Rectal smooth muscle tissue (tissue), 1 donor: ENCODE measurements at regions not wholly inside any gene's neighbourhood (a gene's known extent, or its start where the extent isn't known, plus 50 kb on each side); places are given as distances from the start of the nearest gene placed in this dataset.

ENCODE experiments used
- H3K27ac ChIP-seq: one replicate; pipeline ENCODE4 v1.7.0; 2013; ENCODE audit warnings: low read depth, low read length, inconsistent platforms
- H3K27me3 ChIP-seq: one replicate; pipeline ENCODE4 v1.7.0; 2013; ENCODE audit warnings: low read length; ENCODE audit not compliant: control insufficient read depth, insufficient read depth
- H3K36me3 ChIP-seq: one replicate; pipeline ENCODE4 v1.7.0; 2013; ENCODE audit warnings: low read length; ENCODE audit not compliant: control insufficient read depth, insufficient read depth
- H3K4me1 ChIP-seq: one replicate; pipeline ENCODE4 v1.7.0; 2013; ENCODE audit warnings: low read length; ENCODE audit not compliant: control insufficient read depth, insufficient read depth
- H3K4me3 ChIP-seq: one replicate; pipeline ENCODE4 v1.7.0; 2013; ENCODE audit warnings: low read length
- H3K9ac ChIP-seq: one replicate; pipeline ENCODE4 v1.7.0; 2013; ENCODE audit warnings: low read length

DNA sequence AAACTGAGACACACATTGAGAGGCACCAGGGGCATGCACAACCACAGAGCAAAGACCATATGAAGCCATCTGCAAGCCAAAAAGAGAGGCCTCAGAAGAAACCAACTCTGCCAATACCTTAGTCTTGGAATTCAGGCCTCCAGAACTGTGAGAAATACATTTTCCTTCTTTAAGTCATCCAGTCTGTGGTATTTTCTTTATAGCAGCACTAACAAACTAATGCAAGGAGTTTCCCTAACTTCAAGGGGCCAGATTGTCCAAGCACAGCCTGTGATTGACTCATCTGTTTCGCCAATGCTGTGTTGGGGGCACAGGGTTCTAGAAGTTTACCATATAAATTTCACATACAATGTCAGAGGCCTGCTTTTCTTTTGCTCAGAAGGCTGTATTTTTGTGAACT, 364.6 kb downstream of the GJA1 start:
- Histone ChIP-seq H3K27ac (no peak overlapping the region), H3K36me3 (no peaks in the 10 kb centered on the region), H3K27me3 (no peaks in the 10 kb centered on the region), H3K9ac (no peak overlapping the region), H3K4me3 (no peak overlapping the region), H3K4me1 (no peaks in the 10 kb centered on the region)

DNA sequence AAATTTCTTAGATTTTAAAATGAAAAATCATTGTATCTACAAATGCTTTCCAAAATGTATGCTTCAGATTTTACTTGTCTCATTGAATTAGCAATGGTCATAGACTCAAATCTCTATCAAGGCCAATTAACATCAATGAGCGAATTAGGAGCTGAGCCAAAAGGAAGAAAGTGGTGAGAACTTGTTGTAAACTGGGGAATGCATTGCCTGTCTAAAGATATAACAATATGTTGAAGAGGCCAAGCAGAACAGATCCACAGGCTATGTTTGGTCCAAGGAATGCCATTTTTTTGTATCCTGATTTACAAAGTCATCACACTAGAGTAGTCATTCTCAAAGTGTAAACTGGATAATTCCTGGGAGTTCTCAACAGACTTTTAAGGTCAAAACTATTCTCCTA, 370.7 kb downstream of the GJA1 start:
- Histone ChIP-seq H3K27me3 (no peaks in the 10 kb centered on the region), H3K4me1 (no peaks in the 10 kb centered on the region), H3K36me3 (no peaks in the 10 kb centered on the region), H3K9ac (no peak overlapping the region), H3K27ac (no peak overlapping the region), H3K4me3 (no peak overlapping the region)

DNA sequence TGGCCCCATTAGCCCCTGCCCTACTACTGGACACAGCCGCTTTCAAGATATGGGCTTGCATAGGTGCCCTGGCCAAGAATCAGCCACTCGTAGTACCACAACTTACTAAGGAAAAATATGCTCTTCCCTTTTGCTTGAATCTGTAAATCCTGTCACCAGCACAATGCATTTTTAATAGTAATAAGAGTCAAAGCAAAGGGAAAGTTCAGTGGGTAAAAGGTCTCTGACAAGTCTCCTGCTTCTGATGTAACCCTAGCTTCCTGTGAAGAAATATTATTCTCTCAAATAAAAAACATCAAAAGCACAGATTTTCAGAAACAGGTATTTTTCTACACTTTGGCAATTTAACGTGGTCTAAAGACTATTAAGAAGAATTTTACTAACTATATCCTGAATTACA, 373.8 kb downstream of the GJA1 start:
- Histone ChIP-seq H3K4me1 (no peaks in the 10 kb centered on the region), H3K9ac (no peak overlapping the region), H3K27ac (no peak overlapping the region), H3K4me3 (no peak overlapping the region), H3K36me3 (no peaks in the 10 kb centered on the region), H3K27me3 (no peaks in the 10 kb centered on the region)

- no peaks in the 10 kb centered on the region for H3K4me1 ChIP-seq
- no peak overlapping the region for H3K4me3 ChIP-seq
- H3K27ac ChIP-seq: no peak overlapping the region
- H3K9ac ChIP-seq: no peak overlapping the region
- H3K36me3 ChIP-seq: no peaks in the 10 kb centered on the region
- no peaks in the 10 kb centered on the region for H3K27me3 ChIP-seq
Observed at GRCh38 chr6:121810158-121811032, 374.9 kb downstream of the GJA1 start.

- H3K27me3 ChIP-seq: no peaks in the 10 kb centered on the region
- no peak overlapping the region for H3K4me3 ChIP-seq
- H3K4me1 ChIP-seq: no peaks in the 10 kb centered on the region
- no peak overlapping the region for H3K27ac ChIP-seq
- no peaks in the 10 kb centered on the region for H3K36me3 ChIP-seq
- H3K9ac ChIP-seq: no peak overlapping the region
Observed at GRCh38 chr6:121811106-121811505, 375.7 kb downstream of the GJA1 start.

- H3K4me3 ChIP-seq: no peak overlapping the region
- H3K36me3 ChIP-seq: no peaks in the 10 kb centered on the region
- H3K27me3 ChIP-seq: no peaks in the 10 kb centered on the region
- H3K4me1 ChIP-seq: no peaks in the 10 kb centered on the region
- H3K9ac ChIP-seq: no peak overlapping the region
- H3K27ac ChIP-seq: no peak overlapping the region
Observed at GRCh38 chr6:121816361-121816760, 380.9 kb downstream of the GJA1 start.

GRCh38 chr6:121816906-121817540, 381.6 kb downstream of the GJA1 start:
- no peak overlapping the region for H3K9ac ChIP-seq
- no peaks in the 10 kb centered on the region for H3K36me3 ChIP-seq
- H3K27ac ChIP-seq: no peak overlapping the region
- H3K4me3 ChIP-seq: no peak overlapping the region
- H3K27me3 ChIP-seq: no peaks in the 10 kb centered on the region
- H3K4me1 ChIP-seq: no peaks in the 10 kb centered on the region

DNA sequence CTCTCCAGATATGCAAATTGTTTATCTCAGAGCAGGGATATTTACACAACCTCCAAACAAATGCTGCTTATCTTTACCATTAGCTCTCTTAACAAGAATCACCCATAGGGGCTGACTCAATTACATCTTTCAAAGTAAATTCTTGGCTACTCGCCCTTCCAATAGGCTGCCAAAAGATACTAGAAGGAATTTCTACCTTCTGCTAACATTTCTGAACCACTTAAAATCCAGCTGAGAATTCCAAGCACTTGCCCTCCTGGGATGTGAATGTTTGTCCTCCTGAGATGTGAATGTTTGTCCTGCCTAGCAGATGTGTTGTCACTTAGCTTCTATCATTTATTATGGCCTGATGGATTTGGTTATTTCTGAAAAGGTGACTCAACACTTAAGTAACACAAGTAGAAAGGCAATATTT, 388.0 kb downstream of the GJA1 start:
- no peak overlapping the region for H3K9ac ChIP-seq
- no peak overlapping the region for H3K4me3 ChIP-seq
- H3K36me3 ChIP-seq: no peaks in the 10 kb centered on the region
- H3K4me1 ChIP-seq: no peaks in the 10 kb centered on the region
- H3K27me3 ChIP-seq: no peaks in the 10 kb centered on the region
- no peak overlapping the region for H3K27ac ChIP-seq

DNA sequence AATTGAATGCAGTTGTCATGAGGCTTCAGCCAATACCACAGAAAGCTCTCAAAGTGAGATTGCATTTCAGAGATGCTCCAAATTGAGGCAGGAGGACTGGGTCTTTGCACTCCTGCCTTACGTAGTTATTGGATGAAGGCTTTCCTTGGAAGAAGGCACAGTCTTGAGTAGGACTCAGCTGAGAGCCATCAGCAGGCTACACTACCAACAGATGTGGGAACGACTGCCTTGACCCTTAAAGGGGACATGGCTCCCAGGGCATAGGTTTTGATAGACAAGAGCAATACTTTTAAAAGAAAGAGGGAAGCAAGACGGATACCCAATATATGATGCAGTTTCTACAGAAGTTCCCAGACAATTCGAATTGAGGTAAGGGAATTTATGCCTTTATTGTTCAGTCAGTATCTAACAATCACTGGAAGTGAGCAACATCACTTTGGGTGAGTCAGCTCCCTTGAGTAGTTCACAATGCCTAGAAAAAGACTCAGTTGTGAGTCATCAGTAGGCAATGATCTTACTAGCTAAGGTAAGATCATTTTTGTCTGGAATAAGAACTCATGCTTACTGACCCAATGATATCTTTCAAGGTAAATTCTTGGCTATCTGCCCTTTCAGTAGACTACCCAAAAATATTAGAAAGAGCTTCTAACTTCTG, 390.8 kb downstream of the GJA1 start:
- H3K4me3 ChIP-seq: no peak overlapping the region
- no peak overlapping the region for H3K27ac ChIP-seq
- H3K4me1 ChIP-seq: no peaks in the 10 kb centered on the region
- H3K9ac ChIP-seq: no peak overlapping the region
- H3K36me3 ChIP-seq: no peaks in the 10 kb centered on the region
- no peaks in the 10 kb centered on the region for H3K27me3 ChIP-seq

- no peaks in the 10 kb centered on the region for H3K36me3 ChIP-seq
- H3K9ac ChIP-seq: no peak overlapping the region
- no peak overlapping the region for H3K4me3 ChIP-seq
- no peaks in the 10 kb centered on the region for H3K27me3 ChIP-seq
- H3K4me1 ChIP-seq: no peaks in the 10 kb centered on the region
- no peak overlapping the region for H3K27ac ChIP-seq
Observed at GRCh38 chr6:121828146-121828886, 392.9 kb downstream of the GJA1 start.

DNA sequence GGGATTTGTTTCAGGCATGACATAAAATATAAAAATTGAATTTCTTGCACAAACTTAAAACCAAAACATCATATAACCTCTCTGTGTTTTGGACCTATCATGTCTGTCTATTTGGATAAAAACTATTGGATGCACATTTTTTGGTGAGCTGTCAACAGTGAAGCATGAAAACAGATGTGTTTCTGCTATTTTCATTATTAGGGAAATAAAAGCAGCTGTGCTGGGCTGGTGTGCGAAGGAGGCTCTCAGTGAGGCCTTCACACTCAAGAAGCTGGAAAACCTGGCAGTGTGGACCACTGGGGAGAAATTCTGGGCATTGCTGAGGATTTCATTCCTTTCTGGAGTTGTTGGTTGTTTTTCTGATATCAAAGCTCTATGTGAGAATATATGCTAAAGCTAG, 395.3 kb downstream of the GJA1 start:
- H3K4me3 ChIP-seq: no peak overlapping the region
- no peak overlapping the region for H3K9ac ChIP-seq
- H3K27ac ChIP-seq: no peak overlapping the region
- no peaks in the 10 kb centered on the region for H3K27me3 ChIP-seq
- no peaks in the 10 kb centered on the region for H3K36me3 ChIP-seq
- H3K4me1 ChIP-seq: no peaks in the 10 kb centered on the region

DNA sequence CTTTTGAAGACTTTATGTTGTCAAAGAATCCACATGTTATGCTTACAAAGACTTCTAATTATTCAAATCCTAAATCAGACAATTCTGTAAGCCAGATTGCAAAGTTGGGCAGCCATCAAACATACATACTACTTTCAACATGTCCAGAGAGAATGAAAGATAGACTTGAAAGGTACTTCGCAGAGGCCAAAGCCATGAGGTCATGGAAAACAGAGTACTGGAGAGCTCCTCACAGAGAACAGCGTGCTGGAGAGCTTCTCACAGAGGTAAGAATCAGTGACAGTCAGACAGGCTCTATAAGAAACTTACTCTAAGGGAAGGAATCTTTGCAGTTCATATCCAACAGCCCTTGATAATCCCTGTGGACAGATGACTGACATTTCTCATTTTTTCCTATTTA, 400.2 kb downstream of the GJA1 start:
- Histone ChIP-seq H3K27ac (no peak overlapping the region), H3K27me3 (no peaks in the 10 kb centered on the region), H3K4me1 (no peaks in the 10 kb centered on the region), H3K9ac (no peak overlapping the region), H3K36me3 (no peaks in the 10 kb centered on the region), H3K4me3 (no peak overlapping the region)
